ENCODE measurements at regions not wholly inside any gene's neighbourhood (a gene's known extent, or its start where the extent isn't known, plus 50 kb on each side); places are given as distances from the start of the nearest gene placed in this dataset.

- Histone ChIP-seq H3K4me1 (replicated peaks) (no peaks in the 10 kb centered on the region), H3K36me3 (no peaks in the 10 kb centered on the region), H3K4me3 (no peak overlapping the region), H3K27me3 (replicated peaks; ENCODE audit: insufficient read depth) (no peaks in the 10 kb centered on the region), H3K27ac (no peak overlapping the region), H3K9me3 (no peaks in the 10 kb centered on the region)
- intact Hi-C loops (cut with DNase I): no loop called here
- DNase-seq (ENCODE audit: low spot score): no peak
- TF ChIP-seq POLR2AphosphoS5 (IDR thresholded peaks at IDR 0.05) (no peak), POLR2A (IDR thresholded peaks at IDR 0.05) (no peak), CTCF (IDR thresholded peaks at IDR 0.05) (no peak)
- WGBS: 97% methylated on average over 2 of the region's 2 CpGs
Measured at GRCh38 chr4:17055788-17056187, 157.3 kb upstream of the LDB2 start.

- Histone ChIP-seq H3K4me1 (replicated peaks) (no peaks in the 10 kb centered on the region), H3K36me3 (no peaks in the 10 kb centered on the region), H3K27ac (no peak overlapping the region), H3K27me3 (replicated peaks; ENCODE audit: insufficient read depth) (no peaks in the 10 kb centered on the region), H3K9me3 (no peaks in the 10 kb centered on the region), H3K4me3 (no peak overlapping the region)
- WGBS: 91% methylated on average over 7 of the region's 7 CpGs
- no peak for DNase-seq (ENCODE audit: low spot score)
- intact Hi-C loops (cut with DNase I): no loop called here
- TF ChIP-seq POLR2A (IDR thresholded peaks at IDR 0.05): no peak
- no peak for TF ChIP-seq CTCF (IDR thresholded peaks at IDR 0.05)
- no peak for TF ChIP-seq POLR2AphosphoS5 (IDR thresholded peaks at IDR 0.05)
Measured at GRCh38 chr4:17045866-17046265, 147.4 kb upstream of the LDB2 start.

- intact Hi-C loops (cut with DNase I): no loop called here
- H3K27me3 ChIP-seq (replicated peaks; ENCODE audit: insufficient read depth): no peaks in the 10 kb centered on the region
- no peak for TF ChIP-seq POLR2A (IDR thresholded peaks at IDR 0.05)
- TF ChIP-seq CTCF (IDR thresholded peaks at IDR 0.05): no peak
- TF ChIP-seq POLR2AphosphoS5 (IDR thresholded peaks at IDR 0.05): no peak
- H3K4me3 ChIP-seq: no peak overlapping the region
- 65% methylated on average over 7 of the region's 7 CpGs for WGBS
- no peaks in the 10 kb centered on the region for H3K9me3 ChIP-seq
- no peak for DNase-seq (ENCODE audit: low spot score)
- no peaks in the 10 kb centered on the region for H3K4me1 ChIP-seq (replicated peaks)
- no peak overlapping the region for H3K27ac ChIP-seq
- H3K36me3 ChIP-seq: no peaks in the 10 kb centered on the region
Measured at GRCh38 chr4:17038510-17039176, 140.2 kb upstream of the LDB2 start.

GRCh38 chr4:17033768-17034181 is 135.3 kb upstream of the LDB2 start:
- Histone ChIP-seq H3K36me3 (no peaks in the 10 kb centered on the region), H3K27me3 (replicated peaks; ENCODE audit: insufficient read depth) (no peaks in the 10 kb centered on the region), H3K27ac (no peak overlapping the region), H3K4me3 (no peak overlapping the region), H3K4me1 (replicated peaks) (no peaks in the 10 kb centered on the region), H3K9me3 (no peaks in the 10 kb centered on the region)
- no peak for TF ChIP-seq CTCF (IDR thresholded peaks at IDR 0.05)
- intact Hi-C loops (cut with DNase I): no loop called here
- DNase-seq (ENCODE audit: low spot score): no peak
- WGBS: 58% methylated on average over 5 of the region's 5 CpGs

- intact Hi-C loops (cut with DNase I): no loop called here
- Histone ChIP-seq H3K36me3 (no peaks in the 10 kb centered on the region), H3K27me3 (replicated peaks; ENCODE audit: insufficient read depth) (no peaks in the 10 kb centered on the region), H3K27ac (no peak overlapping the region), H3K9me3 (no peaks in the 10 kb centered on the region), H3K4me1 (replicated peaks) (no peaks in the 10 kb centered on the region), H3K4me3 (no peak overlapping the region)
- TF ChIP-seq CTCF (IDR thresholded peaks at IDR 0.05) (no peak), POLR2A (IDR thresholded peaks at IDR 0.05) (no peak), POLR2AphosphoS5 (IDR thresholded peaks at IDR 0.05) (no peak)
- no peak for DNase-seq (ENCODE audit: low spot score)
- WGBS: 81% methylated on average over 3 of the region's 3 CpGs
Measured at GRCh38 chr4:17033025-17033767, 134.8 kb upstream of the LDB2 start.

All from prostate gland (tissue), 2 donors.